ENCODE measurements at regions not wholly inside any gene's neighbourhood (a gene's known extent, or its start where the extent isn't known, plus 50 kb on each side); places are given as distances from the start of the nearest gene placed in this dataset.

- no peak for TF ChIP-seq CTCF (IDR thresholded peaks at IDR 0.05)
- TF ChIP-seq POLR2A (IDR thresholded peaks at IDR 0.05), result no peak
These were observed 374.8 kb upstream of the ANXA10 start for GRCh38 chr4:167717495-167717894.

Measured in thyroid gland (tissue), 4 donors.